ENCODE measurements at regions not wholly inside any gene's neighbourhood (a gene's known extent, or its start where the extent isn't known, plus 50 kb on each side); places are given as distances from the start of the nearest gene placed in this dataset.
"Not testable (repeated sequence)": the region's sequence is repeated elsewhere in the genome, so short reads cannot be mapped to it uniquely, and the experiment has no call there.

GRCh38 chr17:20840987-20841865 is 201.6 kb downstream of the USP22 start:
- TF ChIP-seq EZH2phosphoT487 (IDR thresholded peaks at IDR 0.05; ENCODE audit: insufficient read depth, low read depth); EZH2 (IDR thresholded peaks at IDR 0.05; ENCODE audit: insufficient read depth, poor library complexity, severe bottlenecking): not testable (repeated sequence)

All from GM23248 (cell line).